ENCODE measurements at regions not wholly inside any gene's neighbourhood (a gene's known extent, or its start where the extent isn't known, plus 50 kb on each side); places are given as distances from the start of the nearest gene placed in this dataset.
"Not testable (repeated sequence)": the region's sequence is repeated elsewhere in the genome, so short reads cannot be mapped to it uniquely, and the experiment has no call there.

GRCh38 chr4:64000241-64000640 lies 409.0 kb downstream of the TECRL start:
- no peak for DNase-seq
- intact Hi-C loops (cut with DNase I; ENCODE audit: low total_unique reads): no loop called here
- Histone ChIP-seq H3K27ac (no peak overlapping the region), H3K4me3 (no peak overlapping the region), H3K4me1 (no peaks in the 10 kb centered on the region), H3K9me3 (peaks cover 0 to 33% (median 5%) of the 10 kb centered on the region in 8 donors), H3K27me3 (replicated peaks in 1 of 7) (no peaks in the 10 kb centered on the region), H3K36me3 (no peaks in the 10 kb centered on the region)
- no peak for TF ChIP-seq POLR2A (IDR thresholded peaks at IDR 0.05)
- no peak for TF ChIP-seq POLR2AphosphoS5 (IDR thresholded peaks at IDR 0.05)
- TF ChIP-seq CTCF (IDR thresholded peaks at IDR 0.05 in 8 of 11, conservative IDR thresholded peaks at IDR 0.05 in 3 of 11): no peak

GRCh38 chr4:63986253-63986652 lies 423.0 kb downstream of the TECRL start:
- no peaks in the 10 kb centered on the region for H3K4me1 ChIP-seq
- H3K27ac ChIP-seq: no peak overlapping the region
- intact Hi-C loops (cut with DNase I; ENCODE audit: low total_unique reads): no loop called here
- H3K4me3 ChIP-seq: no peak overlapping the region
- H3K36me3 ChIP-seq: no peaks in the 10 kb centered on the region
- H3K9me3 ChIP-seq: peaks cover 0 to 68% (median 50%) of the 10 kb centered on the region in 8 donors
- WGBS, 5 donors: 40 to 62% (median 54%) methylated on average over 1 of the region's 1 CpG
- DNase-seq: no peak
- TF ChIP-seq CTCF (IDR thresholded peaks at IDR 0.05 in 8 of 11, conservative IDR thresholded peaks at IDR 0.05 in 3 of 11) (no peak), POLR2AphosphoS5 (IDR thresholded peaks at IDR 0.05) (no peak), POLR2A (IDR thresholded peaks at IDR 0.05) (no peak)
- no peaks in the 10 kb centered on the region for H3K27me3 ChIP-seq (replicated peaks in 1 of 7)

GRCh38 chr4:63983224-63983623 lies 426.0 kb downstream of the TECRL start:
- Histone ChIP-seq H3K4me1 (no peaks in the 10 kb centered on the region), H3K27me3 (replicated peaks in 1 of 7) (no peaks in the 10 kb centered on the region), H3K36me3 (no peaks in the 10 kb centered on the region), H3K27ac (no peak overlapping the region), H3K4me3 (no peak overlapping the region), H3K9me3 (peaks cover 0 to 55% (median 46%) of the 10 kb centered on the region in 8 donors)
- intact Hi-C loops (cut with DNase I; ENCODE audit: low total_unique reads): no loop called here
- no peak for TF ChIP-seq CTCF (IDR thresholded peaks at IDR 0.05 in 8 of 11, conservative IDR thresholded peaks at IDR 0.05 in 3 of 11)
- no peak for DNase-seq

- 52 to 66% (median 55%) methylated on average over 2 of the region's 2 CpGs for WGBS, 5 donors
- Histone ChIP-seq H3K9me3 (peaks cover 0 to 16% (median 0%) of the 10 kb centered on the region in 8 donors), H3K27ac (no peak overlapping the region), H3K27me3 (replicated peaks in 1 of 7) (no peaks in the 10 kb centered on the region), H3K4me3 (no peak overlapping the region), H3K4me1 (no peaks in the 10 kb centered on the region), H3K36me3 (no peaks in the 10 kb centered on the region)
- DNase-seq: no peak
- TF ChIP-seq POLR2AphosphoS5 (IDR thresholded peaks at IDR 0.05) (no peak), POLR2A (IDR thresholded peaks at IDR 0.05) (no peak), CTCF (IDR thresholded peaks at IDR 0.05 in 8 of 11, conservative IDR thresholded peaks at IDR 0.05 in 3 of 11) (no peak)
- intact Hi-C loops (cut with DNase I; ENCODE audit: low total_unique reads): no loop called here
These were observed 443.4 kb downstream of the TECRL start for GRCh38 chr4:63965875-63966274.

GRCh38 chr4:63942706-63943286 lies 466.5 kb downstream of the TECRL start:
- H3K27me3 ChIP-seq (replicated peaks in 1 of 7); H3K27ac ChIP-seq; H3K4me1 ChIP-seq; H3K36me3 ChIP-seq; DNase-seq; H3K4me3 ChIP-seq; intact Hi-C loops (cut with DNase I; ENCODE audit: low total_unique reads): not testable (repeated sequence)
- peaks cover 0 to 23% (median 2%) of the 10 kb centered on the region in 8 donors for H3K9me3 ChIP-seq
- WGBS, 5 donors: 91 to 97% (median 92%) methylated on average over 6 to 38 of the region's 38 CpGs
